Adrenal gland (tissue), 9 donors: ENCODE measurements at regions not wholly inside any gene's neighbourhood (a gene's known extent, or its start where the extent isn't known, plus 50 kb on each side); places are given as distances from the start of the nearest gene placed in this dataset.

Experiments
- DNase-seq, 7 donors: peaks; one replicate each; pipeline ENCODE4 v3.0.0-alpha.2; 2019 to 2020
- H3K27ac ChIP-seq, 5 donors: fragments of 200-600 bp; sonication (generic) in 4 of 5; 1 replicate in 3 of 5; 2 replicates in 2 of 5; pipeline versions ENCODE4 v1.5.1 to v1.8.0; 2016 to 2020; ENCODE audit warnings: mild to moderate bottlenecking in 1 of 5
- H3K27me3 ChIP-seq: fragments of 200-600 bp; 2 replicates; pipeline ENCODE4 v1.8.0; 2021
- H3K36me3 ChIP-seq, 2 donors: fragments of 200-600 bp; replicated peaks in 1 of 2; 1 replicate in 1 of 2; 2 replicates in 1 of 2; pipeline versions ENCODE4 v1.5.1 to v1.8.0; 2018 to 2022
- H3K4me1 ChIP-seq, 2 donors: fragments of 200-600 bp; replicated peaks in 1 of 2; 1 replicate in 1 of 2; 2 replicates in 1 of 2; pipeline versions ENCODE4 v1.5.1 to v1.8.0; 2018 to 2021
- H3K4me3 ChIP-seq, 4 donors: fragments of 200-600 bp; sonication (generic) in 3 of 4; one replicate each; pipeline ENCODE4 v1.5.1; 2016 to 2018
- H3K9me3 ChIP-seq, 3 donors: fragments of 200-600 bp; sonication (generic) in 1 of 3; replicated peaks in 1 of 3; 1 replicate in 2 of 3; 2 replicates in 1 of 3; pipeline versions ENCODE4 v1.5.1 to v1.8.0; 2016 to 2021
- POLR2A ChIP-seq, 2 donors: fragments of 450-650 bp; IDR thresholded peaks; one replicate each; pipeline ENCODE4 v1.6.1; 2017; ENCODE audit warnings: antibody characterized with exemption in 2 of 2, mild to moderate bottlenecking in 2 of 2, moderate library complexity in 1 of 2
- WGBS, 4 donors: extraction: QIAGEN DNeasy Blood & Tissue Kit in 2 of 4; methylation state at CpG; one replicate each; pipeline versions ENCODE4 v1.1.5 to v1.1.7; 2013 to 2017; 5-methylcytosine and 5-hydroxymethylcytosine counted together
- intact Hi-C, 2 donors: fragments of 100-400 bp; cut with DNase I; formaldehyde crosslinking; loops; one replicate each; pipeline versions ENCODE4 v1.14.1 to v1.15.0; 2022 to 2023
- TF ChIP-seq, protein P1 (sequence below), 6 experiments: fragments of 450-650 bp in 4 of 6; fragments of 200-600 bp in 2 of 6; sonication (generic) in 1 of 6; IDR thresholded peaks; 1 replicate in 5 of 6; 2 replicates in 1 of 6; pipeline versions ENCODE4 v1.5.1 to v1.8.0; 2016 to 2021; ENCODE audit warnings: antibody characterized with exemption in 6 of 6, mild to moderate bottlenecking in 2 of 6, moderate library complexity in 1 of 6
- donor health status: healthy with polysubstance abuse.
- donor health status: Bipolar disorder and iron deficiency.
- donor health status: DM: yes; HTN: yes; CAD: no.
- donor health status: DM: no; HTN: no; CAD: no.
- donor health status: DM: no; HTN: no; CAD: no.

GRCh38 chr1:221886311-221886710, 144.4 kb upstream of the DUSP10 start:
- H3K4me1 ChIP-seq = no peaks in the 10 kb centered on the region
- no peaks in the 10 kb centered on the region for H3K36me3 ChIP-seq
- DNase-seq = no peak
- H3K4me3 ChIP-seq = no peak overlapping the region
- no peaks in the 10 kb centered on the region for H3K9me3 ChIP-seq
- TF ChIP-seq POLR2A (IDR thresholded peaks at IDR 0.05) = no peak
- TF ChIP-seq, protein P1, sequence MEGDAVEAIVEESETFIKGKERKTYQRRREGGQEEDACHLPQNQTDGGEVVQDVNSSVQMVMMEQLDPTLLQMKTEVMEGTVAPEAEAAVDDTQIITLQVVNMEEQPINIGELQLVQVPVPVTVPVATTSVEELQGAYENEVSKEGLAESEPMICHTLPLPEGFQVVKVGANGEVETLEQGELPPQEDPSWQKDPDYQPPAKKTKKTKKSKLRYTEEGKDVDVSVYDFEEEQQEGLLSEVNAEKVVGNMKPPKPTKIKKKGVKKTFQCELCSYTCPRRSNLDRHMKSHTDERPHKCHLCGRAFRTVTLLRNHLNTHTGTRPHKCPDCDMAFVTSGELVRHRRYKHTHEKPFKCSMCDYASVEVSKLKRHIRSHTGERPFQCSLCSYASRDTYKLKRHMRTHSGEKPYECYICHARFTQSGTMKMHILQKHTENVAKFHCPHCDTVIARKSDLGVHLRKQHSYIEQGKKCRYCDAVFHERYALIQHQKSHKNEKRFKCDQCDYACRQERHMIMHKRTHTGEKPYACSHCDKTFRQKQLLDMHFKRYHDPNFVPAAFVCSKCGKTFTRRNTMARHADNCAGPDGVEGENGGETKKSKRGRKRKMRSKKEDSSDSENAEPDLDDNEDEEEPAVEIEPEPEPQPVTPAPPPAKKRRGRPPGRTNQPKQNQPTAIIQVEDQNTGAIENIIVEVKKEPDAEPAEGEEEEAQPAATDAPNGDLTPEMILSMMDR (IDR thresholded peaks at IDR 0.05) = no peak
- H3K27ac ChIP-seq = no peak overlapping the region
- 87 to 95% (median 93%) methylated on average over 2 of the region's 2 CpGs for WGBS, 4 donors
- H3K27me3 ChIP-seq = no peaks in the 10 kb centered on the region
- intact Hi-C loops = loop anchor here in 1 of 2 donors (10.0 kb wide), 1 partner anchor 142 kb away; the partner anchor contains the start of gene DUSP10

GRCh38 chr1:221884821-221885220, 142.9 kb upstream of the DUSP10 start:
- intact Hi-C loops = loop anchor here in 1 of 2 donors (10.0 kb wide), 1 partner anchor 140 kb away; the partner anchor contains the start of gene DUSP10
- Histone ChIP-seq H3K4me3 (no peak overlapping the region), H3K9me3 (no peaks in the 10 kb centered on the region), H3K27me3 (no peaks in the 10 kb centered on the region), H3K4me1 (no peaks in the 10 kb centered on the region), H3K27ac (no peak overlapping the region), H3K36me3 (no peaks in the 10 kb centered on the region)
- no peak for DNase-seq
- 84 to 92% (median 87%) methylated on average over 3 of the region's 3 CpGs for WGBS, 4 donors
- no peak for TF ChIP-seq POLR2A (IDR thresholded peaks at IDR 0.05)
- TF ChIP-seq, protein P1 (IDR thresholded peaks at IDR 0.05) = no peak

- TF ChIP-seq, protein P1 (IDR thresholded peaks at IDR 0.05) = no peak
- TF ChIP-seq POLR2A (IDR thresholded peaks at IDR 0.05) = no peak
- Histone ChIP-seq H3K36me3 (no peaks in the 10 kb centered on the region), H3K4me1 (no peaks in the 10 kb centered on the region), H3K9me3 (no peaks in the 10 kb centered on the region), H3K27ac (no peak overlapping the region), H3K4me3 (no peak overlapping the region), H3K27me3 (no peaks in the 10 kb centered on the region)
- intact Hi-C loops = loop anchor here in 1 of 2 donors (10.0 kb wide), 1 partner anchor 137 kb away; the partner anchor contains the start of gene DUSP10
- WGBS, 4 donors = 77 to 86% (median 83%) methylated on average over 5 of the region's 5 CpGs
- no peak for DNase-seq
Measured at GRCh38 chr1:221881805-221882581, 140.1 kb upstream of the DUSP10 start.

DNA sequence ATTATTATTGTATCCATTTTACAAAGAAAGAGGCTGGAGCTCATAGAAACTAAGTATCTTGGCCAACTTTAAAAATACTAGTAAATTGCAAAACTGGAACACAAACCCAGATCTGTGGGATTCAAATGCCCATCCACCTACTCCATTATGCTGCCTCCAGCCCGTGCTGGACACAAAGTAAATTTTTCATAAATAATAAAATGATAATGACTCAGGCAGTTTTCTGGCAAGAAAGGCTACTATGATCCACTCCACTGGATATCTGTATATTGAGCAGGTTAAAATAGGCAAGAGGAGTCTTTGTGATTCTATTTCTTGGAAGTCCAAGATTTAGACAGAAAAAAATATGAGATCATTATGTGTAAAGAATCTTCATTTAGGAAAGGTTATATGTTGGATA, 138.3 kb upstream of the DUSP10 start:
- H3K9me3 ChIP-seq = no peaks in the 10 kb centered on the region
- intact Hi-C loops = loop anchor here in 1 of 2 donors (10.0 kb wide), 1 partner anchor 135 kb away; the partner anchor contains the start of gene DUSP10
- H3K27me3 ChIP-seq = no peaks in the 10 kb centered on the region
- H3K36me3 ChIP-seq = no peaks in the 10 kb centered on the region
- TF ChIP-seq, protein P1 (IDR thresholded peaks at IDR 0.05) = no peak
- no peak for TF ChIP-seq POLR2A (IDR thresholded peaks at IDR 0.05)
- WGBS, 4 donors = 20 to 28% (median 24%) methylated on average over 1 of the region's 1 CpG
- H3K4me3 ChIP-seq = no peak overlapping the region
- no peak overlapping the region for H3K27ac ChIP-seq
- no peaks in the 10 kb centered on the region for H3K4me1 ChIP-seq
- no peak for DNase-seq
